ENCODE measurements at regions not wholly inside any gene's neighbourhood (a gene's known extent, or its start where the extent isn't known, plus 50 kb on each side); places are given as distances from the start of the nearest gene placed in this dataset.

DNA sequence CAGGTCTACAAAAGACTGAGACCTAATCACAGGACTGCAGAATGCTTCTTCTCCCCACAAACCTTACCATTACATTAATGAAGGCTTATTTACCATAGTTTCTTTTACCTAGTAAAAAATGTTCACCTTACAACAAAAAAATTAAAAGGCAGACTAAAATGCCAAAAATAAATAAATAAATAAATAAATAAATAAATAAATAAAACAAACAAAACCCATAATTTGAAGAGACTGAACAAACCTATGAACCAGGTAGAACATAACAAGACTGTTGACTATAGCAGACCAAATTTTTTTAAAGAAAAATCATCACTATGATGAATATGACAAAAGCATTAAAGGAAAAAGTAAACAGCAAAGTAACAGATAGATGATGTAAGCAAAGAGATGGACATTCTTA, 946.3 kb downstream of the EPHA7 start (continued):
- TF ChIP-seq, protein P1, sequence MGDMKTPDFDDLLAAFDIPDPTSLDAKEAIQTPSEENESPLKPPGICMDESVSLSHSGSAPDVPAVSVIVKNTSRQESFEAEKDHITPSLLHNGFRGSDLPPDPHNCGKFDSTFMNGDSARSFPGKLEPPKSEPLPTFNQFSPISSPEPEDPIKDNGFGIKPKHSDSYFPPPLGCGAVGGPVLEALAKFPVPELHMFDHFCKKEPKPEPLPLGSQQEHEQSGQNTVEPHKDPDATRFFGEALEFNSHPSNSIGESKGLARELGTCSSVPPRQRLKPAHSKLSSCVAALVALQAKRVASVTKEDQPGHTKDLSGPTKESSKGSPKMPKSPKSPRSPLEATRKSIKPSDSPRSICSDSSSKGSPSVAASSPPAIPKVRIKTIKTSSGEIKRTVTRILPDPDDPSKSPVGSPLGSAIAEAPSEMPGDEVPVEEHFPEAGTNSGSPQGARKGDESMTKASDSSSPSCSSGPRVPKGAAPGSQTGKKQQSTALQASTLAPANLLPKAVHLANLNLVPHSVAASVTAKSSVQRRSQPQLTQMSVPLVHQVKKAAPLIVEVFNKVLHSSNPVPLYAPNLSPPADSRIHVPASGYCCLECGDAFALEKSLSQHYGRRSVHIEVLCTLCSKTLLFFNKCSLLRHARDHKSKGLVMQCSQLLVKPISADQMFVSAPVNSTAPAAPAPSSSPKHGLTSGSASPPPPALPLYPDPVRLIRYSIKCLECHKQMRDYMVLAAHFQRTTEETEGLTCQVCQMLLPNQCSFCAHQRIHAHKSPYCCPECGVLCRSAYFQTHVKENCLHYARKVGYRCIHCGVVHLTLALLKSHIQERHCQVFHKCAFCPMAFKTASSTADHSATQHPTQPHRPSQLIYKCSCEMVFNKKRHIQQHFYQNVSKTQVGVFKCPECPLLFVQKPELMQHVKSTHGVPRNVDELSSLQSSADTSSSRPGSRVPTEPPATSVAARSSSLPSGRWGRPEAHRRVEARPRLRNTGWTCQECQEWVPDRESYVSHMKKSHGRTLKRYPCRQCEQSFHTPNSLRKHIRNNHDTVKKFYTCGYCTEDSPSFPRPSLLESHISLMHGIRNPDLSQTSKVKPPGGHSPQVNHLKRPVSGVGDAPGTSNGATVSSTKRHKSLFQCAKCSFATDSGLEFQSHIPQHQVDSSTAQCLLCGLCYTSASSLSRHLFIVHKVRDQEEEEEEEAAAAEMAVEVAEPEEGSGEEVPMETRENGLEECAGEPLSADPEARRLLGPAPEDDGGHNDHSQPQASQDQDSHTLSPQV (IDR thresholded peaks at IDR 0.05), result no peak
- TF ChIP-seq WRNIP1 (IDR thresholded peaks at IDR 0.05; ENCODE audit: borderline replicate concordance, low read depth, low read length), result no peak
- TF ChIP-seq STAT3 (IDR thresholded peaks at IDR 0.05; ENCODE audit: low read depth, low read length), result no peak
- TF ChIP-seq BHLHE40 (IDR thresholded peaks at IDR 0.05; ENCODE audit: borderline replicate concordance in 1 of 2, low read depth in 2 of 2, low read length in 1 of 2), result no peak
- TF ChIP-seq, protein P2, sequence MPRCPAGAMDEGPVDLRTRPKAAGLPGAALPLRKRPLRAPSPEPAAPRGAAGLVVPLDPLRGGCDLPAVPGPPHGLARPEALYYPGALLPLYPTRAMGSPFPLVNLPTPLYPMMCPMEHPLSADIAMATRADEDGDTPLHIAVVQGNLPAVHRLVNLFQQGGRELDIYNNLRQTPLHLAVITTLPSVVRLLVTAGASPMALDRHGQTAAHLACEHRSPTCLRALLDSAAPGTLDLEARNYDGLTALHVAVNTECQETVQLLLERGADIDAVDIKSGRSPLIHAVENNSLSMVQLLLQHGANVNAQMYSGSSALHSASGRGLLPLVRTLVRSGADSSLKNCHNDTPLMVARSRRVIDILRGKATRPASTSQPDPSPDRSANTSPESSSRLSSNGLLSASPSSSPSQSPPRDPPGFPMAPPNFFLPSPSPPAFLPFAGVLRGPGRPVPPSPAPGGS (IDR thresholded peaks at IDR 0.05; ENCODE audit: borderline replicate concordance, insufficient read depth, low read depth, low read length, poor library complexity, severe bottlenecking), result no peak
- TF ChIP-seq, protein P3, sequence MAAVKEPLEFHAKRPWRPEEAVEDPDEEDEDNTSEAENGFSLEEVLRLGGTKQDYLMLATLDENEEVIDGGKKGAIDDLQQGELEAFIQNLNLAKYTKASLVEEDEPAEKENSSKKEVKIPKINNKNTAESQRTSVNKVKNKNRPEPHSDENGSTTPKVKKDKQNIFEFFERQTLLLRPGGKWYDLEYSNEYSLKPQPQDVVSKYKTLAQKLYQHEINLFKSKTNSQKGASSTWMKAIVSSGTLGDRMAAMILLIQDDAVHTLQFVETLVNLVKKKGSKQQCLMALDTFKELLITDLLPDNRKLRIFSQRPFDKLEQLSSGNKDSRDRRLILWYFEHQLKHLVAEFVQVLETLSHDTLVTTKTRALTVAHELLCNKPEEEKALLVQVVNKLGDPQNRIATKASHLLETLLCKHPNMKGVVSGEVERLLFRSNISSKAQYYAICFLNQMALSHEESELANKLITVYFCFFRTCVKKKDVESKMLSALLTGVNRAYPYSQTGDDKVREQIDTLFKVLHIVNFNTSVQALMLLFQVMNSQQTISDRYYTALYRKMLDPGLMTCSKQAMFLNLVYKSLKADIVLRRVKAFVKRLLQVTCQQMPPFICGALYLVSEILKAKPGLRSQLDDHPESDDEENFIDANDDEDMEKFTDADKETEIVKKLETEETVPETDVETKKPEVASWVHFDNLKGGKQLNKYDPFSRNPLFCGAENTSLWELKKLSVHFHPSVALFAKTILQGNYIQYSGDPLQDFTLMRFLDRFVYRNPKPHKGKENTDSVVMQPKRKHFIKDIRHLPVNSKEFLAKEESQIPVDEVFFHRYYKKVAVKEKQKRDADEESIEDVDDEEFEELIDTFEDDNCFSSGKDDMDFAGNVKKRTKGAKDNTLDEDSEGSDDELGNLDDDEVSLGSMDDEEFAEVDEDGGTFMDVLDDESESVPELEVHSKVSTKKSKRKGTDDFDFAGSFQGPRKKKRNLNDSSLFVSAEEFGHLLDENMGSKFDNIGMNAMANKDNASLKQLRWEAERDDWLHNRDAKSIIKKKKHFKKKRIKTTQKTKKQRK (IDR thresholded peaks at IDR 0.05; ENCODE audit: low read depth, low read length), result no peak

Data from GM12878 (cell line).